Skeletal muscle tissue (tissue), 3 donors: ENCODE measurements at regions not wholly inside any gene's neighbourhood (a gene's known extent, or its start where the extent isn't known, plus 50 kb on each side); places are given as distances from the start of the nearest gene placed in this dataset.

Experiments used
- H3K27ac ChIP-seq: one replicate; pipeline ENCODE4 v1.7.0; 2013; ENCODE audit warnings: mild to moderate bottlenecking, low read depth, low read length, inconsistent platforms
- H3K27me3 ChIP-seq, 3 donors: one replicate each; pipeline ENCODE4 v1.7.0; 2013; ENCODE audit warnings: low read length in 3 of 3; ENCODE audit not compliant: control insufficient read depth in 3 of 3, insufficient read depth in 3 of 3
- H3K36me3 ChIP-seq, 3 donors: one replicate each; pipeline ENCODE4 v1.7.0; 2013; ENCODE audit warnings: low read length in 3 of 3; ENCODE audit not compliant: control insufficient read depth in 3 of 3, insufficient read depth in 3 of 3
- H3K4me1 ChIP-seq, 3 donors: one replicate each; pipeline ENCODE4 v1.7.0; 2013; ENCODE audit warnings: low read length in 3 of 3, mild to moderate bottlenecking in 3 of 3; ENCODE audit not compliant: control insufficient read depth in 3 of 3, insufficient read depth in 3 of 3
- H3K4me3 ChIP-seq, 3 donors: one replicate each; pipeline ENCODE4 v1.7.0; 2013; ENCODE audit warnings: low read length in 3 of 3
- H3K9ac ChIP-seq, 3 donors: one replicate each; pipeline ENCODE4 v1.7.0; 2013; ENCODE audit warnings: low read length in 3 of 3, mild to moderate bottlenecking in 3 of 3, moderate library complexity in 2 of 3, low read depth in 1 of 3
- H3K9me3 ChIP-seq, 3 donors: one replicate each; pipeline ENCODE4 v1.7.0; 2013; ENCODE audit warnings: low read length in 3 of 3; ENCODE audit not compliant: control insufficient read depth in 3 of 3
- donor health status: Osteomylitis.

DNA sequence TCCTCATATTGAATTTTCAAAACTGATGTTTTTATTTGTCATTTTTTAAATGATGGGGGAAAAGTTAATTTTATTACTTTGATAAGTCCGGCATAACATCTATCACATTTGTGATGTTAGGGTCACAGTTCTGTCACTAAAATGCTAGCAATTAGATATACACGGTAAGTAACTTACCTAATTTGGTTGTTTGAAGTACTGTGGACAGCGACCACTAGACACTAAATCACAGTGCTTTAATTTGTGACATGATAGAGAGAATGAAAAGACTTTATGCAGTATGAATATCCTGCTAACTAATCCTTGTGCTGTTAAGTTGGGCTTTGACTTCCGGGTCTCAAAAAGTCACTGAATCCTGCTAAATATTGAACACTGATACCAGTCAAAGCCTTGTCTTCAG is 857.3 kb upstream of the KCND2 start:
- Histone ChIP-seq H3K36me3 (no peaks in the 10 kb centered on the region), H3K9ac (no peak overlapping the region), H3K27ac (no peak overlapping the region), H3K27me3 (no peaks in the 10 kb centered on the region), H3K4me1 (no peaks in the 10 kb centered on the region), H3K4me3 (no peak overlapping the region), H3K9me3 (no peaks in the 10 kb centered on the region)

DNA sequence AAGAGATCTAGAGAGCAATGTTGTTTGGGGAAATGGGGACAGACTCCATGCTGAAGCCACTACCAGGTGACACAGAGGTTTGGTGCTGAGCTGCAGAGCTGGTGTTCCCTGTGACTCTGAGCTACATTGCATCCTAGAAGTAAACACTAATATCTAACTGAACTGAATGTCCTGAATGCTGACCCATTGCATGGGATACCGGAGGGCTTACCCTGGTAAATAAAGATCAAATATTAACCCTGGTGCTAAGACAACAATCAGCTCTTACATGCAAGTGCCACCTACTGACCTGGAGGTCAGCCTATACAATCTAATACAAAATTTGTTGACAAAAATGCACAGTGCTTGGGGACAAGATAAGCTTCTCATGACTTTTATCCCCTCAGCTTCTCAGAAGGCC is 851.3 kb upstream of the KCND2 start:
- no peaks in the 10 kb centered on the region for H3K4me1 ChIP-seq
- H3K4me3 ChIP-seq: no peak overlapping the region

DNA sequence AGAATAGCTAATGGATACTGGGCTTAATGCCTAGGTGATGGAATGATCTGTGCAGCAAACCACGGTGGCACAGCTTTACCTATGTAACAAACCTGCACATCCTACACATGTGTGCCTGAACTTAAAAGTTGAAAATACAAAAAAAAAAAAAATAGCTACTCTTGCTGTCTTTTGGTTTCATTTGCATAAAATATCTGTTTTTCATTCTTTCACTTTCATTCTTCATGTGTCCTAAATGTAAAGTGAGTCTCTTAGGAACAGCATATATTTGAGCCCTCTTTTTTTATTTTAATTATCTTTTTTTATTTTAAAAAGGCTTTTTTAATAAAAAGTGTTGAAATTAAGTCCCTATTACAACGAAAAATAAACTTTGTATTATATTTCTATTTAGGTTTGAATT is 836.1 kb upstream of the KCND2 start:
- no peaks in the 10 kb centered on the region for H3K27me3 ChIP-seq
- H3K4me3 ChIP-seq: no peak overlapping the region
- no peak overlapping the region for H3K9ac ChIP-seq
- H3K4me1 ChIP-seq: no peaks in the 10 kb centered on the region
- H3K27ac ChIP-seq: no peak overlapping the region
- H3K36me3 ChIP-seq: no peaks in the 10 kb centered on the region
- no peaks in the 10 kb centered on the region for H3K9me3 ChIP-seq

More for the DNA sequence above, 851.3 kb upstream of the KCND2 start:
- no peak overlapping the region for H3K9ac ChIP-seq
- no peaks in the 10 kb centered on the region for H3K27me3 ChIP-seq
- H3K27ac ChIP-seq: no peak overlapping the region
- no peaks in the 10 kb centered on the region for H3K36me3 ChIP-seq
- H3K9me3 ChIP-seq: no peaks in the 10 kb centered on the region

DNA sequence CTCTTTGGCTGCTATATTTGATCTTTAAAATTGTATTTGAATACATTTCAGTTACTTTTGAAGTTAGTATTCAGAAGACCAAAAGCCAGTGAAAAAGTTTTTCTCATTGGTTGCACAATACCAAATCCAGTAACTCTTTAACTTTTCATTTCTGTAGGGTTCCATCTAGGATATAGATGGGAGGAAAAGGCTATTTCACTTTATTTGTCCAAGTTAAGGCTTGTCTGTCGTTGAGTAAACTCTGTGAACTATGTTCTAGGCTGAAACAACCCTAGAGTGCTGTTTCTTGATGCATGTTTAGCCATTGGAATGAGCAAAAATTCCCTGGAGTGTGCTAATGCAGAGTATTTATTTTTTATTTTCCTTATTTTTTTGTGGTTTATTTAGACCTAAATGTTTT is 834.7 kb upstream of the KCND2 start:
- Histone ChIP-seq H3K27ac (no peak overlapping the region), H3K4me3 (no peak overlapping the region), H3K9me3 (no peaks in the 10 kb centered on the region), H3K27me3 (no peaks in the 10 kb centered on the region), H3K4me1 (no peaks in the 10 kb centered on the region), H3K36me3 (no peaks in the 10 kb centered on the region), H3K9ac (no peak overlapping the region)

DNA sequence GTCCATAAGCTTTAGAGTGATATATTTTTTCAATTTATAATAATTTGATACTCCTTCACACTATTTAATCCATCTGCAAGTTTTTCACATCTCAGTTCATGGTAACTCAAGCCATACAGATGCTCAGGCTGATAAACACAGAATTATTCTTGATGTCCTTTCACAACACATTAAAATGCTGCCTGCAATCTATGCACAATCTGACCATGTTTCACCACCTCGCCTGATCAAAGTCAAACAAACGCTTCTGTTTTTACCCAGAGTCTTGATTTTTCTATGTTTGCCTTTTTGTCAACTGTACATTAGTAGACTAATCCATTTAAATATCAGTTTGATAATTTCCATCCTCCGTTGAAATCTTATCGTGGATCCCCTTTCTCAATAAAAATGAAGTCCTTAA is 833.8 kb upstream of the KCND2 start:
- no peak overlapping the region for H3K9ac ChIP-seq
- no peak overlapping the region for H3K27ac ChIP-seq
- H3K27me3 ChIP-seq: no peaks in the 10 kb centered on the region
- H3K4me3 ChIP-seq: no peak overlapping the region
- no peaks in the 10 kb centered on the region for H3K9me3 ChIP-seq
- no peaks in the 10 kb centered on the region for H3K4me1 ChIP-seq
- H3K36me3 ChIP-seq: no peaks in the 10 kb centered on the region

DNA sequence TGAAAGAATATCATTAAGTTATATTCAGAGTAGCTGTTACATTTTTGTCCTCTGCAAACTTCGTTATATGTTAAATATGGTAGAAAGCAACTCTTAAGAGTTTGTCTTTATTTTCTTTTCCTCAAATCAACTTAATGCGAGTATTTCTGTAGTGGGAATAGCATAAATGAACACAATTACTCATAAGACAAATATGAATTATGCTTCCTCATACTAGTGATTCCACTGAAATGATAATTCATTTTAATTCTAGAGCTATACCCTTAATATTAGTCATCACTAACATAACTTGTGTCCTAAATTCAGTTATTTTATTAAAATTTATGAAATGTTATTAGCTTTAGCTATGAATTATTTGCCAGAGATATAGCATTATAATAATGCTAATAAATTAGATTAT is 820.6 kb upstream of the KCND2 start:
- Histone ChIP-seq H3K27me3 (no peaks in the 10 kb centered on the region), H3K27ac (no peak overlapping the region), H3K9me3 (no peaks in the 10 kb centered on the region), H3K4me1 (no peaks in the 10 kb centered on the region), H3K36me3 (no peaks in the 10 kb centered on the region), H3K4me3 (no peak overlapping the region), H3K9ac (no peak overlapping the region)

DNA sequence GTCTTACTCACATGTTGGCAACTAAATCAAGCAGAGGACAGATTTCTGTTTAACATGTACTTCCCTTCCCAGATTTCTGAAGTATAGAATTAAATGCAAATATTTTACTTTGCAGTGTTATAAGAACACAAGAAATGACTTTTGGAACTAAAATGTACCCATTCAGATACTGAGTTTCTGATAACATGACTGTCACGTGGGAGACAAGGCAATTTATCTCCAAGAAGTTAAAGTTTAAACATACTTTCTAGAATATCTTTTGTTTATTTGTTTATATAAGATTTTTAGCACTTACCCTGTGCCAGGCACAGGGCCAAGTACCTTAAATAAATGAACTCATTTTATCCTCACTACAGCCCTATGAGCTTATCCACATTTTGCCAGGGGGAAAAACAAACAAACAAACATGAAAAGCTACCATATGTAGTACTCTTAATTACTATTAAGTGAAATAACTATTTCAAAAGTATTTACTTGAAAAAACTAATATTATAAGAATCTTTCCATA is 807.1 kb upstream of the KCND2 start:
- H3K27ac ChIP-seq: no peak overlapping the region
- H3K4me3 ChIP-seq: no peak overlapping the region
- H3K27me3 ChIP-seq: no peaks in the 10 kb centered on the region
- H3K4me1 ChIP-seq: no peaks in the 10 kb centered on the region
- no peaks in the 10 kb centered on the region for H3K36me3 ChIP-seq
- H3K9ac ChIP-seq: no peak overlapping the region
- H3K9me3 ChIP-seq: no peaks in the 10 kb centered on the region

DNA sequence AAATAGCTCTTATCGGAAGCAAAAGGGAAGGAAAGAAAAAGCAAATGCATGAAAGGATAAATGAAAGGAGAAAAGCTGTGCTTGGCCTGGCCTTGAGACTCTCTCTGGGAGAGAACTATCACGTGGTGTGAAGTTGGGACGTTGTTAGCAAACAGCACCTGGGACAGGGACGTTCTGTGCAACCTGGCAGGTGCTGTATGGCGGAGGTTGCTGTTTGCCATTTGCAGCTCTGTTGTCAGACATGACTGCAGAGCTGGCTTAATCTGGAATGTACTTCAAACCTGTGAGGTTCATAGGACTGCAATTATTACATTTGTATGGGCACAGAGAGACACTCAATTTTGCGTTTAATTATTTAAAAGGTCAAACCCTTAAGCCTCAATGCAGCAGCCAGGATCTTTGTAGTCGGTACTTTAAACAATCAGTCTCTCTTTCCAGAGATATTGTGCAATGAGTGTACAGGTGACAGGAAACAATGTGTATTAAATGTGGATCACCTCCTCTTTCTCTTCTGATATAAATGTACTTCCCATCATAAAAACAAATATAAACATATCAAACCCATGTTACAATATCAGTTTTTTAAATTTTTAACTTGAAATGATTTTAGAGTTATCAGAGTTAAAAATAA is 800.5 kb upstream of the KCND2 start:
- Histone ChIP-seq H3K27ac (no peak overlapping the region), H3K27me3 (no peaks in the 10 kb centered on the region), H3K9me3 (no peaks in the 10 kb centered on the region), H3K4me1 (no peaks in the 10 kb centered on the region), H3K4me3 (no peak overlapping the region), H3K9ac (no peak overlapping the region), H3K36me3 (no peaks in the 10 kb centered on the region)

DNA sequence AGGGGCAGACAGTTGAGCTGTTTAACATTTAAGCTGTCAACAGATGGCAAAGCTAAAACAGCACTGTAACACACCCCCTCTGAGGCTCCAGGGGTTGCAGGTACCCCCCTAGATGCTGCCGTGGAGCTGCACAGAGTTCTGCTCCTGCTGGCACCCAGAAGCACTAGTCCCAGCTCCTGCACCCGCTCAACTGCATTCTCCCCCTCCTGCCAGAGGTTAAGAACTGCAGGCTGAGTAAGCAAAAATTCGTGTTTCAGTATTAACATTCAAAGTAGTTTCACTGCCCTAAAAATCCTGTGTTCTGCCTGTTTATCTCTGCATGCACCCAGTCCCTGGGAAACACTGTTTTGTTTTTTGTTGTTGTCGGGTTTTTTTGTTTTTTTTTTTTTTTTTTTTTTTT is 790.8 kb upstream of the KCND2 start:
- no peaks in the 10 kb centered on the region for H3K36me3 ChIP-seq
- H3K27me3 ChIP-seq: no peaks in the 10 kb centered on the region
- no peak overlapping the region for H3K27ac ChIP-seq
- no peaks in the 10 kb centered on the region for H3K9me3 ChIP-seq
- H3K4me3 ChIP-seq: no peak overlapping the region
- no peak overlapping the region for H3K9ac ChIP-seq
- H3K4me1 ChIP-seq: no peaks in the 10 kb centered on the region

DNA sequence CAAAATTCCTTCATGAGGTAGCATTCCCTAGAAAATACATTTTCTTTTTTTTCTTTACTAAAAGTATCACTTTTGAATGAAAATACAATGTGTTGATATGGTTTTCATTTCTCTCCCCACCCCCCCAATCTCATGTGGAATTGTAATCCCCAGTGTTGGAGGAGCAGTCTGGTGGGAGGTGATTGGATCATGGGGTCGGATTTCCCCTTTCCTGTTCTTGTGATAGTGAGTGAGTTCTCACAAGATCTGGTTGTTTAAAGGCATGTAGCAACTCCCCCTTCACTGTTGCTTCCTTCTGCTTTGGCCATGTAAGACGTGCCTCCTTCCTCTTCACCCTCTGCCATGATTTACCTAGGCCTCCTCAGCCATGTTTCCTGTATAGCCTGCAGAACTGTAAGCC is 790.3 kb upstream of the KCND2 start:
- Histone ChIP-seq H3K4me3 (no peak overlapping the region), H3K36me3 (no peaks in the 10 kb centered on the region), H3K4me1 (no peaks in the 10 kb centered on the region), H3K9me3 (no peaks in the 10 kb centered on the region), H3K27me3 (no peaks in the 10 kb centered on the region), H3K27ac (no peak overlapping the region), H3K9ac (no peak overlapping the region)
